GM12878 (cell line): ENCODE measurements at regions not wholly inside any gene's neighbourhood (a gene's known extent, or its start where the extent isn't known, plus 50 kb on each side); places are given as distances from the start of the nearest gene placed in this dataset.

Source experiments
- ATAC-seq: fragments of 200-7000 bp; cut with Tn5 transposase; 3 replicates; pipeline ENCODE4 v1.9.1; 2020; ENCODE audit warnings: mild to moderate bottlenecking, moderate library complexity
- BruUV-seq: library from RNA; stranded (reverse); fragments of 400-500 nt; replicated peaks from 2 replicates; lab custom pipeline; 2021; lab: Mats Ljungman, UMichigan
- CTCF ChIA-PET: fragments of 300-600 bp; sonication (Branson Sonifier 250); formaldehyde crosslinking; extraction: SDS; loops from one replicate; lab custom pipeline; 2021; ENCODE audit warnings: inconsistent platforms; lab: Yijun Ruan, JAX
- POLR2A ChIA-PET: fragments of 350-600 bp; formaldehyde crosslinking; extraction: SDS; loops from one replicate; lab custom pipeline; 2021; ENCODE audit warnings: inconsistent platforms; lab: Charles Lee
- RAD21 ChIA-PET: fragments of 300-600 bp; sonication (Branson Sonifier 250); formaldehyde crosslinking; loops from one replicate; lab custom pipeline; 2023; ENCODE audit warnings: antibody characterized with exemption; ENCODE audit not compliant: unreplicated experiment; lab: Charles Lee
- SMC1A ChIA-PET: fragments of 300-600 bp; sonication (Branson Sonifier 250); formaldehyde crosslinking; loops from one replicate; lab custom pipeline; 2023; ENCODE audit not compliant: unreplicated experiment, uncharacterized antibody; lab: Charles Lee
- DNase-seq: peaks from one replicate; pipeline ENCODE4 v3.0.0-alpha.2; 2011; ENCODE audit warnings: low read depth, low spot score
- FAIRE-seq: peaks from 3 replicates; lab custom pipeline; 2011; peaks lifted over from hg19 to GRCh38; lab: Jason Lieb, UNC
- H2AFZ ChIP-seq: 2 replicates; pipeline ENCODE4 v1.6.0; 2011; ENCODE audit warnings: low read depth, low read length, control low read depth; ENCODE audit not compliant: control insufficient read depth
- H3K27ac ChIP-seq: 2 replicates; pipeline ENCODE4 v1.5.1; 2011; ENCODE audit warnings: control low read depth; ENCODE audit not compliant: control insufficient read depth, insufficient read depth
- H3K27me3 ChIP-seq, 2 experiments: replicated peaks in 1 of 2; 2 replicates each; pipeline versions ENCODE4 v1.6.0 to v1.6.1; 2011; ENCODE audit warnings: low read length in 1 of 2; ENCODE audit not compliant: control insufficient read depth in 2 of 2, insufficient read depth in 2 of 2
- H3K36me3 ChIP-seq, 2 experiments: 2 replicates each; pipeline ENCODE4 v1.5.1; 2011; ENCODE audit warnings: low read length in 1 of 2; ENCODE audit not compliant: control insufficient read depth in 2 of 2, insufficient read depth in 2 of 2
- H3K4me1 ChIP-seq: 2 replicates; pipeline ENCODE4 v1.6.1; 2011; ENCODE audit warnings: mild to moderate bottlenecking, low read length, moderate library complexity, mixed read lengths; ENCODE audit not compliant: control insufficient read depth, insufficient read depth
- H3K4me2 ChIP-seq: 2 replicates; pipeline ENCODE4 v1.6.0; 2011; ENCODE audit warnings: control low read depth; ENCODE audit not compliant: control insufficient read depth, insufficient read depth
- H3K4me3 ChIP-seq: fragments of 200-600 bp; sonication (generic); 2 replicates; pipeline ENCODE4 v1.5.1; 2016
- H3K79me2 ChIP-seq: 2 replicates; pipeline ENCODE4 v1.6.0; 2011; ENCODE audit warnings: low read length; ENCODE audit not compliant: control insufficient read depth, insufficient read depth
- H3K9ac ChIP-seq: 2 replicates; pipeline ENCODE4 v1.8.0; 2011; ENCODE audit warnings: low read length, control low read depth, mixed read lengths; ENCODE audit not compliant: control insufficient read depth, insufficient read depth
- H3K9me3 ChIP-seq: replicated peaks from 3 replicates; pipeline ENCODE4 v1.5.1; 2011; ENCODE audit warnings: mild to moderate bottlenecking, low read length; ENCODE audit not compliant: control insufficient read depth, insufficient read depth
- H4K20me1 ChIP-seq: 2 replicates; pipeline ENCODE4 v1.6.0; 2011; ENCODE audit not compliant: control insufficient read depth, insufficient read depth
- BACH1 ChIP-seq: fragments of 450-650 bp; IDR thresholded peaks from 2 replicates; pipeline ENCODE4 v1.6.1; 2017; ENCODE audit warnings: mild to moderate bottlenecking, borderline replicate concordance
- FOXM1 ChIP-seq: IDR thresholded peaks from 2 replicates; pipeline ENCODE4 v1.6.1; 2012; ENCODE audit warnings: low read depth, mild to moderate bottlenecking, inconsistent platforms, low read length, moderate library complexity
- IKZF1 ChIP-seq: fragments of 450-650 bp; conservative IDR thresholded peaks from 2 replicates; pipeline ENCODE4 v1.6.1; 2017; ENCODE audit warnings: antibody characterized with exemption, mild to moderate bottlenecking
- JUNB ChIP-seq: IDR thresholded peaks from 2 replicates; pipeline ENCODE4 v1.6.1; 2016; ENCODE audit warnings: antibody characterized with exemption, mild to moderate bottlenecking
- MYB ChIP-seq: fragments of 150-350 bp; IDR thresholded peaks from 2 replicates; pipeline ENCODE4 v1.6.1; 2014; ENCODE audit warnings: mild to moderate bottlenecking, low read depth, low read length, borderline replicate concordance
- MYC ChIP-seq: IDR thresholded peaks from 2 replicates; pipeline ENCODE4 v1.6.1; 2011; ENCODE audit warnings: mild to moderate bottlenecking, low read length, moderate library complexity, inconsistent platforms; ENCODE audit not compliant: insufficient read depth, insufficient replicate concordance, insufficient read length, severe bottlenecking
- NBN ChIP-seq: fragments of 450-650 bp; IDR thresholded peaks from 2 replicates; pipeline ENCODE4 v1.6.1; 2016
- NFIC ChIP-seq: IDR thresholded peaks from 2 replicates; pipeline ENCODE4 v1.6.1; 2012; ENCODE audit warnings: low read depth, mild to moderate bottlenecking, inconsistent platforms, low read length, moderate library complexity
- NFXL1 ChIP-seq: fragments of 450-650 bp; IDR thresholded peaks from 2 replicates; pipeline ENCODE4 v1.6.1; 2017; ENCODE audit warnings: antibody characterized with exemption, mild to moderate bottlenecking, borderline replicate concordance
- SMAD1 ChIP-seq: fragments of 450-650 bp; IDR thresholded peaks from 2 replicates; pipeline ENCODE4 v1.6.1; 2018; ENCODE audit warnings: mild to moderate bottlenecking, low read depth; ENCODE audit not compliant: partially characterized antibody
- WGBS: methylation state at CpG from one replicate; pipeline ENCODE4 v1.1.6; 2016; ENCODE audit warnings: low lambda C conversion rate; ENCODE audit not compliant: insufficient replicate concordance, insufficient coverage; ENCODE audit errors: missing lambda C conversion rate; 5-methylcytosine and 5-hydroxymethylcytosine counted together
- in situ Hi-C: fragments of 300-500 bp; cut with MboI; formaldehyde crosslinking; loops from 9 replicates; pipeline ENCODE4 v1.14.3; 2018; ENCODE audit warnings: mixed read lengths
- intact Hi-C: fragments of 100-400 bp; cut with micrococcal nuclease; formaldehyde crosslinking; loops from one replicate; pipeline ENCODE4 v1.14.2; 2022; ENCODE audit not compliant: unreplicated experiment
- TF ChIP-seq, protein P1 (sequence below): IDR thresholded peaks from 2 replicates; pipeline ENCODE4 v1.6.1; 2011; ENCODE audit warnings: low read depth, mild to moderate bottlenecking, low read length, moderate library complexity, borderline replicate concordance; ENCODE audit errors: extremely low read depth
- TF ChIP-seq, protein P2 (sequence below): fragments of 450-650 bp; IDR thresholded peaks from 2 replicates; pipeline ENCODE4 v1.6.1; 2017; ENCODE audit warnings: mild to moderate bottlenecking, low read depth, inconsistent platforms; ENCODE audit not compliant: poor library complexity, severe bottlenecking
- TF ChIP-seq, protein P3 (sequence below): IDR thresholded peaks from 2 replicates; pipeline ENCODE4 v1.6.1; 2012; ENCODE audit warnings: improper control_type of control experiment, low read depth, low read length; ENCODE audit not compliant: insufficient replicate concordance

DNA sequence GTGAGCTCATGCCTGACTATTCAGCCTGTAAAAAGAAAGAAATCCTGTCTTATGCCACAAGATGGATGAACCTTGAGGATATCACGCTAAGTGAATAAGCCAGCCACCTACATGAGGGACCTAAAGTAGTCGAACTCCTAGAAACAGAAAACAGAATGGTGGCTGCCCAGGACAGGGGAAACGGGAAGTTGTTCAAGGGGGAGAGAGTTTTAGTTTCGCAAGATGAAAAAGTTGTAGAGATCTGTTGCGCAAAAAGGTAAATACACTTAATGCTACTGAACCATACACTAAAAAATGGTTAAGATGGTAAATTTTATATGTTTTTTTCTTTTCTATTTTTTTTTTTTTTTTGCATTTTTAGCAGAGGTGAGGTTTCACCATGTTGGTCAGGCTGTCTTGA, 74.1 kb upstream of the RALY start (continued):
- TF ChIP-seq, protein P1, sequence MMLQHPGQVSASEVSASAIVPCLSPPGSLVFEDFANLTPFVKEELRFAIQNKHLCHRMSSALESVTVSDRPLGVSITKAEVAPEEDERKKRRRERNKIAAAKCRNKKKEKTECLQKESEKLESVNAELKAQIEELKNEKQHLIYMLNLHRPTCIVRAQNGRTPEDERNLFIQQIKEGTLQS: no peak
- no peak for TF ChIP-seq JUNB
- no peak for TF ChIP-seq BACH1
- TF ChIP-seq, all 136 proteins: peak for 0

DNA sequence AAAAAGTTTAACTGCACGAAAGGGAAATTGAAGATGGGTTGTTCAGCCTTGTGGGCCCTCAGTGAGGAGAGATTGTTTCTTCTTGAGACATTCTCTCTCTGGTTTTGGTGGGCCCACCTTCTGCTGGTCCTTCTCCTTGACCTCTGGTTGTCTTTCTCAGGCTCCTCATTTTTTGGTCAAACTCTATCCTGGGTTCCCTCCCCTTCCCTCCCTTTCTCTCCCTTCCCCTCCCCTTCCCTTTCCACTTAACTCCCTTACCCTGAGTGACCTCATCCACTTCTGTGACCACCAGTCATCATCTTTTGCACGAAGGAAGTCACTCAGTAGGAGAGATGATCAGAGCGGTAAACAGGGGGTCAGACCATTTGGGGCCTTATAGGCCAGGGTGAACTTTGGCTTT, 71.5 kb upstream of the RALY start:
- H3K9me3 ChIP-seq: no peaks in the 10 kb centered on the region
- ChIA-PET CTCF (no interaction called here), SMC1A (no interaction called here), POLR2A (no interaction called here), RAD21 (no interaction called here)
- intact Hi-C loops: no loop called here
- no peak overlapping the region for H3K4me3 ChIP-seq
- H3K27me3 ChIP-seq: no peaks in the 10 kb centered on the region
- H3K36me3 ChIP-seq: no peaks in the 10 kb centered on the region
- peaks cover 8% of the 10 kb centered on the region for H3K4me1 ChIP-seq
- no peak for FAIRE-seq
- H3K4me2 ChIP-seq: no peak overlapping the region
- ATAC-seq: no peak
- no peak overlapping the region for H2AFZ ChIP-seq
- in situ Hi-C loops: no loop called here
- BruUV-seq: no TSS peak
- H3K9ac ChIP-seq: no peak overlapping the region
- no peak overlapping the region for H3K27ac ChIP-seq
- no peaks in the 10 kb centered on the region for H4K20me1 ChIP-seq
- 72% methylated on average over 3 of the region's 3 CpGs for WGBS
- no peak for DNase-seq
- H3K79me2 ChIP-seq: no peaks in the 10 kb centered on the region
- TF ChIP-seq, protein P2, sequence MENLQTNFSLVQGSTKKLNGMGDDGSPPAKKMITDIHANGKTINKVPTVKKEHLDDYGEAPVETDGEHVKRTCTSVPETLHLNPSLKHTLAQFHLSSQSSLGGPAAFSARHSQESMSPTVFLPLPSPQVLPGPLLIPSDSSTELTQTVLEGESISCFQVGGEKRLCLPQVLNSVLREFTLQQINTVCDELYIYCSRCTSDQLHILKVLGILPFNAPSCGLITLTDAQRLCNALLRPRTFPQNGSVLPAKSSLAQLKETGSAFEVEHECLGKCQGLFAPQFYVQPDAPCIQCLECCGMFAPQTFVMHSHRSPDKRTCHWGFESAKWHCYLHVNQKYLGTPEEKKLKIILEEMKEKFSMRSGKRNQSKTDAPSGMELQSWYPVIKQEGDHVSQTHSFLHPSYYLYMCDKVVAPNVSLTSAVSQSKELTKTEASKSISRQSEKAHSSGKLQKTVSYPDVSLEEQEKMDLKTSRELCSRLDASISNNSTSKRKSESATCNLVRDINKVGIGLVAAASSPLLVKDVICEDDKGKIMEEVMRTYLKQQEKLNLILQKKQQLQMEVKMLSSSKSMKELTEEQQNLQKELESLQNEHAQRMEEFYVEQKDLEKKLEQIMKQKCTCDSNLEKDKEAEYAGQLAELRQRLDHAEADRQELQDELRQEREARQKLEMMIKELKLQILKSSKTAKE: no peak
- TF ChIP-seq SMAD1 (no peak), FOXM1 (no peak), NFXL1 (no peak), MYB (no peak), MYC (no peak), NFIC (no peak), NBN (no peak), IKZF1 (no peak)
- TF ChIP-seq, protein P3, sequence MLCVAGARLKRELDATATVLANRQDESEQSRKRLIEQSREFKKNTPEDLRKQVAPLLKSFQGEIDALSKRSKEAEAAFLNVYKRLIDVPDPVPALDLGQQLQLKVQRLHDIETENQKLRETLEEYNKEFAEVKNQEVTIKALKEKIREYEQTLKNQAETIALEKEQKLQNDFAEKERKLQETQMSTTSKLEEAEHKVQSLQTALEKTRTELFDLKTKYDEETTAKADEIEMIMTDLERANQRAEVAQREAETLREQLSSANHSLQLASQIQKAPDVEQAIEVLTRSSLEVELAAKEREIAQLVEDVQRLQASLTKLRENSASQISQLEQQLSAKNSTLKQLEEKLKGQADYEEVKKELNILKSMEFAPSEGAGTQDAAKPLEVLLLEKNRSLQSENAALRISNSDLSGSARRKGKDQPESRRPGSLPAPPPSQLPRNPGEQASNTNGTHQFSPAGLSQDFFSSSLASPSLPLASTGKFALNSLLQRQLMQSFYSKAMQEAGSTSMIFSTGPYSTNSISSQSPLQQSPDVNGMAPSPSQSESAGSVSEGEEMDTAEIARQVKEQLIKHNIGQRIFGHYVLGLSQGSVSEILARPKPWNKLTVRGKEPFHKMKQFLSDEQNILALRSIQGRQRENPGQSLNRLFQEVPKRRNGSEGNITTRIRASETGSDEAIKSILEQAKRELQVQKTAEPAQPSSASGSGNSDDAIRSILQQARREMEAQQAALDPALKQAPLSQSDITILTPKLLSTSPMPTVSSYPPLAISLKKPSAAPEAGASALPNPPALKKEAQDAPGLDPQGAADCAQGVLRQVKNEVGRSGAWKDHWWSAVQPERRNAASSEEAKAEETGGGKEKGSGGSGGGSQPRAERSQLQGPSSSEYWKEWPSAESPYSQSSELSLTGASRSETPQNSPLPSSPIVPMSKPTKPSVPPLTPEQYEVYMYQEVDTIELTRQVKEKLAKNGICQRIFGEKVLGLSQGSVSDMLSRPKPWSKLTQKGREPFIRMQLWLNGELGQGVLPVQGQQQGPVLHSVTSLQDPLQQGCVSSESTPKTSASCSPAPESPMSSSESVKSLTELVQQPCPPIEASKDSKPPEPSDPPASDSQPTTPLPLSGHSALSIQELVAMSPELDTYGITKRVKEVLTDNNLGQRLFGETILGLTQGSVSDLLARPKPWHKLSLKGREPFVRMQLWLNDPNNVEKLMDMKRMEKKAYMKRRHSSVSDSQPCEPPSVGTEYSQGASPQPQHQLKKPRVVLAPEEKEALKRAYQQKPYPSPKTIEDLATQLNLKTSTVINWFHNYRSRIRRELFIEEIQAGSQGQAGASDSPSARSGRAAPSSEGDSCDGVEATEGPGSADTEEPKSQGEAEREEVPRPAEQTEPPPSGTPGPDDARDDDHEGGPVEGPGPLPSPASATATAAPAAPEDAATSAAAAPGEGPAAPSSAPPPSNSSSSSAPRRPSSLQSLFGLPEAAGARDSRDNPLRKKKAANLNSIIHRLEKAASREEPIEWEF: no peak
